ENCODE measurements at regions not wholly inside any gene's neighbourhood (a gene's known extent, or its start where the extent isn't known, plus 50 kb on each side); places are given as distances from the start of the nearest gene placed in this dataset.

DNA sequence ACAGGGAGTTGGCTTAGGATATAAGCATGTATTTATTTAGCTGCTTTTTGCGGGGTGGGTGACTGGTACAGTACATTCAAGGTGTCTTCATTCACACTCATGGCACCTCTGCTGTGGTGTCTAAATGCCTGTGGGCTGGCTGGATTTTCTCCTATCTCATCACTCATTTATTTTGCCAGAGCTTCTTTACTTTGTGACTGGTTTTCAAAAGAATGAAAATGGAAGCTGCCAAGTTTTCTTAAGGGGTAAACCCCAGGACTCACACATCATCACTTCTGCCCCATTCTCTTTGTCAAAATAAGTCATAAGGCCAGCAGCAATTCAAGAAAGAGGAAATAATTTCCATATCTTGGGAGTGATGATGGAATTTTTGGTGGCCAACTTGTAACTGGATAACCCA, 493.4 kb upstream of the ALCAM start:
- TF ChIP-seq ZNF70 (CRISPR knock-in tag; IDR thresholded peaks at IDR 0.05): no peak
- TF ChIP-seq, protein P1, sequence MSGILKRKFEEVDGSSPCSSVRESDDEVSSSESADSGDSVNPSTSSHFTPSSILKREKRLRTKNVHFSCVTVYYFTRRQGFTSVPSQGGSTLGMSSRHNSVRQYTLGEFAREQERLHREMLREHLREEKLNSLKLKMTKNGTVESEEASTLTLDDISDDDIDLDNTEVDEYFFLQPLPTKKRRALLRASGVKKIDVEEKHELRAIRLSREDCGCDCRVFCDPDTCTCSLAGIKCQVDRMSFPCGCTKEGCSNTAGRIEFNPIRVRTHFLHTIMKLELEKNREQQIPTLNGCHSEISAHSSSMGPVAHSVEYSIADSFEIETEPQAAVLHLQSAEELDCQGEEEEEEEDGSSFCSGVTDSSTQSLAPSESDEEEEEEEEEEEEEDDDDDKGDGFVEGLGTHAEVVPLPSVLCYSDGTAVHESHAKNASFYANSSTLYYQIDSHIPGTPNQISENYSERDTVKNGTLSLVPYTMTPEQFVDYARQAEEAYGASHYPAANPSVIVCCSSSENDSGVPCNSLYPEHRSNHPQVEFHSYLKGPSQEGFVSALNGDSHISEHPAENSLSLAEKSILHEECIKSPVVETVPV (CRISPR knock-in tag; IDR thresholded peaks at IDR 0.05): no peak
- ATAC-seq: no peak

DNA sequence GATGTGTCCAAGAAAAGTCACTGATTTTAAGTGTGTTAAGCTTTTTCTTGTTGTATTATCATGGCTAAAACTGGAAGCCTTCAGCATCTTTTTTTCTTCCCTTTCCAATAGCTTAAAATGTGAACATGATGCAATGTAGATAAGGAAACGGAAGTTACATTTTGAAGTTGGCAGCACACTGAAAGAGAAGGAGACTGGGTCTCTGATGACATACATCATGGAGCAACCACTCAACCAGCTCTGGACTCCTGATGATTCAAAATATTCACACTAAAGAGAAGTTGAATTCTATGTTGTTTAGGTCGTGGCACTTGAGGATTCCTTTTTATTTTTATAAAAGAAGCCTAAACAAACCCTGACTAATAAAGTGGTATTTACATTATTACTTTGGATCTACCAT, 488.3 kb upstream of the ALCAM start:
- TF ChIP-seq PPARA (CRISPR knock-in tag; IDR thresholded peaks at IDR 0.05; ENCODE audit: borderline replicate concordance): no peak
- no peak for TF ChIP-seq RARB (CRISPR knock-in tag; IDR thresholded peaks at IDR 0.05)
- no peak for TF ChIP-seq ISL1 (CRISPR knock-in tag; IDR thresholded peaks at IDR 0.05)
- TF ChIP-seq PATZ1 (CRISPR knock-in tag; IDR thresholded peaks at IDR 0.05; ENCODE audit: borderline replicate concordance): no peak
- TF ChIP-seq ZNF8 (CRISPR knock-in tag; IDR thresholded peaks at IDR 0.05): no peak
- no peak for TF ChIP-seq TOX (CRISPR knock-in tag; IDR thresholded peaks at IDR 0.05; ENCODE audit: borderline replicate concordance)
- TF ChIP-seq ZFP30 (CRISPR knock-in tag; IDR thresholded peaks at IDR 0.05): no peak
- TF ChIP-seq POU6F1 (CRISPR knock-in tag; IDR thresholded peaks at IDR 0.05; ENCODE audit: borderline replicate concordance, low read depth): no peak
- no peak for TF ChIP-seq GLIS3 (CRISPR knock-in tag; IDR thresholded peaks at IDR 0.05)
- no peak for TF ChIP-seq TSHZ2 (CRISPR knock-in tag; IDR thresholded peaks at IDR 0.05)
- TF ChIP-seq, protein P1 (CRISPR knock-in tag; IDR thresholded peaks at IDR 0.05): no peak
- TF ChIP-seq ZNF565 (CRISPR knock-in tag; conservative IDR thresholded peaks at IDR 0.05; ENCODE audit: low read depth): no peak
- TF ChIP-seq ESRRG (CRISPR knock-in tag; IDR thresholded peaks at IDR 0.05): no peak
- TF ChIP-seq ZFP3 (CRISPR knock-in tag; IDR thresholded peaks at IDR 0.05): no peak
- no peak for TF ChIP-seq CSDC2 (CRISPR knock-in tag; IDR thresholded peaks at IDR 0.05)
- TF ChIP-seq, protein P2, sequence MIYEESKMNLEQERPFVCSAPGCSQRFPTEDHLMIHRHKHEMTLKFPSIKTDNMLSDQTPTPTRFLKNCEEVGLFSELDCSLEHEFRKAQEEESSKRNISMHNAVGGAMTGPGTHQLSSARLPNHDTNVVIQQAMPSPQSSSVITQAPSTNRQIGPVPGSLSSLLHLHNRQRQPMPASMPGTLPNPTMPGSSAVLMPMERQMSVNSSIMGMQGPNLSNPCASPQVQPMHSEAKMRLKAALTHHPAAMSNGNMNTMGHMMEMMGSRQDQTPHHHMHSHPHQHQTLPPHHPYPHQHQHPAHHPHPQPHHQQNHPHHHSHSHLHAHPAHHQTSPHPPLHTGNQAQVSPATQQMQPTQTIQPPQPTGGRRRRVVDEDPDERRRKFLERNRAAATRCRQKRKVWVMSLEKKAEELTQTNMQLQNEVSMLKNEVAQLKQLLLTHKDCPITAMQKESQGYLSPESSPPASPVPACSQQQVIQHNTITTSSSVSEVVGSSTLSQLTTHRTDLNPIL (CRISPR knock-in tag; IDR thresholded peaks at IDR 0.05; ENCODE audit: low read depth): no peak
- no peak for ATAC-seq

GRCh38 chr3:104879919-104880318, 486.8 kb upstream of the ALCAM start:
- no peak for TF ChIP-seq BACH2 (CRISPR knock-in tag; IDR thresholded peaks at IDR 0.05; ENCODE audit: borderline replicate concordance)
- TF ChIP-seq TCF4 (CRISPR knock-in tag; IDR thresholded peaks at IDR 0.05; ENCODE audit: borderline replicate concordance): no peak
- no peak for TF ChIP-seq ZNF8 (CRISPR knock-in tag; IDR thresholded peaks at IDR 0.05)
- no peak for TF ChIP-seq GLIS3 (CRISPR knock-in tag; IDR thresholded peaks at IDR 0.05)
- TF ChIP-seq ISL1 (CRISPR knock-in tag; IDR thresholded peaks at IDR 0.05): no peak
- TF ChIP-seq PPARA (CRISPR knock-in tag; IDR thresholded peaks at IDR 0.05; ENCODE audit: borderline replicate concordance): no peak
- no peak for ATAC-seq
